Erythroblast (primary cell): ENCODE measurements at regions not wholly inside any gene's neighbourhood (a gene's known extent, or its start where the extent isn't known, plus 50 kb on each side); places are given as distances from the start of the nearest gene placed in this dataset.
"Not testable (repeated sequence)": the region's sequence is repeated elsewhere in the genome, so short reads cannot be mapped to it uniquely, and the experiment has no call there.

Source experiments
- GATA1 ChIP-seq: IDR thresholded peaks from 2 replicates; pipeline ENCODE4 v1.6.1; 2011; ENCODE audit warnings: low read depth, mild to moderate bottlenecking, control low read depth, low read length, moderate library complexity
- POLR2A ChIP-seq: IDR thresholded peaks from 2 replicates; pipeline ENCODE4 v1.6.1; 2011; ENCODE audit warnings: mild to moderate bottlenecking, low read length

- not testable (repeated sequence) for TF ChIP-seq POLR2A, GATA1
Observed at GRCh38 chrX:728639-729038, 98.0 kb downstream of the SHOX start.
